ENCODE measurements at regions not wholly inside any gene's neighbourhood (a gene's known extent, or its start where the extent isn't known, plus 50 kb on each side); places are given as distances from the start of the nearest gene placed in this dataset.
"Not testable (repeated sequence)": the region's sequence is repeated elsewhere in the genome, so short reads cannot be mapped to it uniquely, and the experiment has no call there.

GRCh38 chr6:4289770-4290320 is 154.5 kb upstream of the ECI2 start:
- no peak for DNase-seq

- no peak for DNase-seq
Measured at GRCh38 chr6:4287811-4288244, 152.5 kb upstream of the ECI2 start.

- no peak for DNase-seq
Measured at GRCh38 chr6:4287372-4287771, 152.0 kb upstream of the ECI2 start.

- no peak for DNase-seq
Measured at GRCh38 chr6:4282926-4283325, 147.6 kb upstream of the ECI2 start.

GRCh38 chr6:4281341-4282293 is 146.2 kb upstream of the ECI2 start:
- DNase-seq: peak; percentile 72

GRCh38 chr6:4280707-4281106 is 145.3 kb upstream of the ECI2 start:
- DNase-seq: peak; percentile 7

GRCh38 chr6:4280031-4280430 is 144.7 kb upstream of the ECI2 start:
- DNase-seq: no peak

GRCh38 chr6:4274382-4275082 is 139.2 kb upstream of the ECI2 start:
- no peak for DNase-seq

GRCh38 chr6:4272996-4273395 is 137.6 kb upstream of the ECI2 start:
- DNase-seq: no peak

GRCh38 chr6:4271761-4272470 is 136.5 kb upstream of the ECI2 start:
- DNase-seq: no peak

GRCh38 chr6:4270776-4271175 is 135.4 kb upstream of the ECI2 start:
- DNase-seq: no peak

- no peak for DNase-seq
Measured at GRCh38 chr6:4270001-4270400, 134.6 kb upstream of the ECI2 start.

- DNase-seq: no peak
Measured at GRCh38 chr6:4268171-4268570, 132.8 kb upstream of the ECI2 start.

GRCh38 chr6:4265740-4266139 is 130.4 kb upstream of the ECI2 start:
- DNase-seq: no peak

GRCh38 chr6:4264601-4265000 is 129.2 kb upstream of the ECI2 start:
- no peak for DNase-seq

- DNase-seq: no peak
Measured at GRCh38 chr6:4264081-4264480, 128.7 kb upstream of the ECI2 start.

- no peak for DNase-seq
Measured at GRCh38 chr6:4262526-4262925, 127.2 kb upstream of the ECI2 start.

- no peak for DNase-seq
Measured at GRCh38 chr6:4259391-4259790, 124.0 kb upstream of the ECI2 start.

GRCh38 chr6:4258733-4259132 is 123.4 kb upstream of the ECI2 start:
- DNase-seq: no peak

- DNase-seq: no peak
Measured at GRCh38 chr6:4256969-4257368, 121.6 kb upstream of the ECI2 start.

- no peak for DNase-seq
Measured at GRCh38 chr6:4253604-4254231, 118.3 kb upstream of the ECI2 start.

GRCh38 chr6:4252445-4252844 is 117.1 kb upstream of the ECI2 start:
- DNase-seq: not testable (repeated sequence)

All from occipital lobe (tissue), 1 donor.